Neural cell (in vitro differentiated cells): ENCODE measurements at regions not wholly inside any gene's neighbourhood (a gene's known extent, or its start where the extent isn't known, plus 50 kb on each side); places are given as distances from the start of the nearest gene placed in this dataset.
"Not testable (repeated sequence)": the region's sequence is repeated elsewhere in the genome, so short reads cannot be mapped to it uniquely, and the experiment has no call there.

Experiments used
- CTCF ChIP-seq: fragments of 450-650 bp; IDR thresholded peaks from 2 replicates; pipeline ENCODE4 v1.5.1; 2014; ENCODE audit warnings: antibody characterized with exemption, mild to moderate bottlenecking, moderate library complexity; ENCODE audit not compliant: poor library complexity, severe bottlenecking
- EZH2 ChIP-seq: fragments of 200-600, 300-800 bp; shearing (Covaris generic), sonication (generic); IDR thresholded peaks from 2 replicates; pipeline ENCODE4 v1.6.1; 2014; ENCODE audit warnings: antibody characterized with exemption, low read length, borderline replicate concordance, mild to moderate bottlenecking; ENCODE audit not compliant: insufficient read depth, poor library complexity, severe bottlenecking
- POLR2AphosphoS5 ChIP-seq: IDR thresholded peaks from 2 replicates; pipeline ENCODE4 v1.6.1; 2012

GRCh38 chr1:146774988-146775387 is 163.1 kb upstream of the NBPF12 start:
- TF ChIP-seq CTCF, POLR2AphosphoS5, EZH2: not testable (repeated sequence)
